Ovary (tissue), 3 donors: ENCODE measurements at regions not wholly inside any gene's neighbourhood (a gene's known extent, or its start where the extent isn't known, plus 50 kb on each side); places are given as distances from the start of the nearest gene placed in this dataset.

Experiments
- CTCF ChIP-seq, 3 donors: fragments of 450-650 bp in 2 of 3; fragments of 200-600 bp in 1 of 3; IDR thresholded peaks; one replicate each; pipeline versions ENCODE4 v1.5.1 to v1.8.0; 2016 to 2022; ENCODE audit warnings: antibody characterized with exemption in 3 of 3, mild to moderate bottlenecking in 1 of 3
- POLR2A ChIP-seq: fragments of 450-650 bp; IDR thresholded peaks from one replicate; pipeline ENCODE4 v1.6.1; 2017; ENCODE audit warnings: antibody characterized with exemption, mild to moderate bottlenecking, moderate library complexity
- donor health status: DM: no; HTN: no; CAD: no.

GRCh38 chr6:170086639-170087420, 204.0 kb downstream of the DLL1 start:
- TF ChIP-seq CTCF (IDR thresholded peaks at IDR 0.05), result no peak
- no peak for TF ChIP-seq POLR2A
